Vagina (tissue), 2 donors: ENCODE measurements at regions not wholly inside any gene's neighbourhood (a gene's known extent, or its start where the extent isn't known, plus 50 kb on each side); places are given as distances from the start of the nearest gene placed in this dataset.

Experiments
- CTCF ChIP-seq, 3 experiments: fragments of 450-650 bp in 2 of 3; fragments of 200-600 bp in 1 of 3; sonication (generic) in 1 of 3; IDR thresholded peaks; one replicate each; pipeline ENCODE4 v1.5.1; 2017 to 2019; ENCODE audit warnings: antibody characterized with exemption in 3 of 3, mild to moderate bottlenecking in 2 of 3, moderate library complexity in 2 of 3
- POLR2A ChIP-seq, 2 donors: fragments of 450-650 bp; IDR thresholded peaks; one replicate each; pipeline ENCODE4 v1.6.1; 2017; ENCODE audit warnings: antibody characterized with exemption in 2 of 2, mild to moderate bottlenecking in 2 of 2, moderate library complexity in 2 of 2
- POLR2AphosphoS5 ChIP-seq, 2 donors: sonication (generic); formaldehyde crosslinking; IDR thresholded peaks; one replicate each; pipeline ENCODE4 v1.9.0; 2017; ENCODE audit warnings: antibody characterized with exemption in 2 of 2, mild to moderate bottlenecking in 2 of 2, low read depth in 1 of 2; ENCODE audit not compliant: insufficient read depth in 1 of 2

DNA sequence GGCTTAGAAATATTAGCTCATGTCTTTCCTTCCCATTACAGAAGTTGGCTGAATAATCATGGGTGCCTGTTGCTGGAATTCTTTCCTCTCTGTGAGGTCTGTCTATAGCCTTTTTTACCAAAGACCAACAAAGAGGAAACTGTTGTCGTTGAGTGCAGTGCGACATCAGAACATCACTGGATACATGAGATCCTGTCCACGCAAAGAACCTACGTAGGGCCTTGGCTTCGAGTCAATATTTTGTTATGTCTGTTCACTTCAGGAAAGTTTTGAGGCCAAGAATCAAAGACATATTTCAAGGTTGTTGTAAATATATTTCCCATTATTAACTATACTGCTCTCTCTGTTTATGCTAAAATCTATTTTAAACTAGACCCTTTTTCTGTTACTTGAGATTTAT lies 101.5 kb upstream of the IL12A start:
- TF ChIP-seq CTCF (IDR thresholded peaks at IDR 0.05) (no peak), POLR2A (IDR thresholded peaks at IDR 0.05) (no peak), POLR2AphosphoS5 (IDR thresholded peaks at IDR 0.05; ENCODE audit: insufficient read depth in 1 of 2, low read depth in 1 of 2) (no peak)
